Sigmoid colon (tissue), 4 donors: ENCODE measurements at regions not wholly inside any gene's neighbourhood (a gene's known extent, or its start where the extent isn't known, plus 50 kb on each side); places are given as distances from the start of the nearest gene placed in this dataset.

Source experiments
- POLR2A ChIP-seq, 2 donors: fragments of 450-650 bp; IDR thresholded peaks; one replicate each; pipeline ENCODE4 v1.6.1; 2016; ENCODE audit warnings: antibody characterized with exemption in 2 of 2, mild to moderate bottlenecking in 2 of 2, moderate library complexity in 2 of 2
- POLR2AphosphoS5 ChIP-seq, 4 donors: sonication (generic); formaldehyde crosslinking; IDR thresholded peaks; one replicate each; pipeline ENCODE4 v1.6.1; 2017; ENCODE audit warnings: antibody characterized with exemption in 4 of 4
- TF ChIP-seq, protein P1 (sequence below), 4 experiments: fragments of 450-650 bp in 3 of 4; fragments of 200-600 bp in 1 of 4; IDR thresholded peaks; one replicate each; pipeline ENCODE4 v1.5.1; 2016 to 2019; ENCODE audit warnings: antibody characterized with exemption in 4 of 4, mild to moderate bottlenecking in 3 of 4, moderate library complexity in 2 of 4

GRCh38 chr2:184504252-184504651, 94.1 kb upstream of the ZNF804A start:
- TF ChIP-seq POLR2AphosphoS5 (IDR thresholded peaks at IDR 0.05), result no peak
- TF ChIP-seq, protein P1, sequence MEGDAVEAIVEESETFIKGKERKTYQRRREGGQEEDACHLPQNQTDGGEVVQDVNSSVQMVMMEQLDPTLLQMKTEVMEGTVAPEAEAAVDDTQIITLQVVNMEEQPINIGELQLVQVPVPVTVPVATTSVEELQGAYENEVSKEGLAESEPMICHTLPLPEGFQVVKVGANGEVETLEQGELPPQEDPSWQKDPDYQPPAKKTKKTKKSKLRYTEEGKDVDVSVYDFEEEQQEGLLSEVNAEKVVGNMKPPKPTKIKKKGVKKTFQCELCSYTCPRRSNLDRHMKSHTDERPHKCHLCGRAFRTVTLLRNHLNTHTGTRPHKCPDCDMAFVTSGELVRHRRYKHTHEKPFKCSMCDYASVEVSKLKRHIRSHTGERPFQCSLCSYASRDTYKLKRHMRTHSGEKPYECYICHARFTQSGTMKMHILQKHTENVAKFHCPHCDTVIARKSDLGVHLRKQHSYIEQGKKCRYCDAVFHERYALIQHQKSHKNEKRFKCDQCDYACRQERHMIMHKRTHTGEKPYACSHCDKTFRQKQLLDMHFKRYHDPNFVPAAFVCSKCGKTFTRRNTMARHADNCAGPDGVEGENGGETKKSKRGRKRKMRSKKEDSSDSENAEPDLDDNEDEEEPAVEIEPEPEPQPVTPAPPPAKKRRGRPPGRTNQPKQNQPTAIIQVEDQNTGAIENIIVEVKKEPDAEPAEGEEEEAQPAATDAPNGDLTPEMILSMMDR (IDR thresholded peaks at IDR 0.05), result no peak
- TF ChIP-seq POLR2A (IDR thresholded peaks at IDR 0.05), result no peak
